Esophagus muscularis mucosa (tissue), 4 donors: ENCODE measurements at regions not wholly inside any gene's neighbourhood (a gene's known extent, or its start where the extent isn't known, plus 50 kb on each side); places are given as distances from the start of the nearest gene placed in this dataset.
"Not testable (repeated sequence)": the region's sequence is repeated elsewhere in the genome, so short reads cannot be mapped to it uniquely, and the experiment has no call there.

Source experiments
- DNase-seq: peaks from one replicate; pipeline ENCODE4 v3.0.0-alpha.2; 2017; ENCODE audit errors: extremely low spot score
- H3K27ac ChIP-seq, 4 donors: fragments of 200-600 bp; sonication (generic); replicated peaks in 1 of 4; 1 replicate in 3 of 4; 2 replicates in 1 of 4; pipeline ENCODE4 v1.5.1; 2016 to 2019; ENCODE audit warnings: mild to moderate bottlenecking in 1 of 4
- H3K27me3 ChIP-seq, 4 donors: fragments of 200-600 bp; sonication (generic); one replicate each; pipeline versions ENCODE4 v1.5.1 to v1.6.0; 2016 to 2019
- H3K36me3 ChIP-seq, 4 donors: fragments of 200-600 bp; sonication (generic); one replicate each; pipeline ENCODE4 v1.5.1; 2016 to 2019
- H3K4me1 ChIP-seq, 4 donors: fragments of 200-600 bp; sonication (generic); one replicate each; pipeline ENCODE4 v1.5.1; 2016 to 2019
- H3K4me3 ChIP-seq, 4 donors: fragments of 200-600 bp; sonication (generic); 1 replicate in 2 of 4; 2 replicates in 2 of 4; pipeline ENCODE4 v1.5.1; 2016 to 2019; ENCODE audit warnings: mild to moderate bottlenecking in 4 of 4, moderate library complexity in 1 of 4
- H3K9me3 ChIP-seq, 4 donors: fragments of 200-600 bp; sonication (generic); 1 replicate in 3 of 4; 2 replicates in 1 of 4; pipeline ENCODE4 v1.5.1; 2016 to 2019
- EP300 ChIP-seq: sonication (generic); formaldehyde crosslinking; IDR thresholded peaks from one replicate; pipeline ENCODE4 v1.6.1; 2017; ENCODE audit warnings: antibody characterized with exemption
- POLR2A ChIP-seq: fragments of 450-650 bp; IDR thresholded peaks from one replicate; pipeline ENCODE4 v1.6.1; 2017; ENCODE audit warnings: antibody characterized with exemption, moderate library complexity, mild to moderate bottlenecking, low read depth
- POLR2AphosphoS5 ChIP-seq, 2 donors: sonication (generic); formaldehyde crosslinking; IDR thresholded peaks; one replicate each; pipeline ENCODE4 v1.6.1; 2017; ENCODE audit warnings: antibody characterized with exemption in 2 of 2
- WGBS: methylation state at CpG from one replicate; pipeline ENCODE4 v1.1.5; 2018; 5-methylcytosine and 5-hydroxymethylcytosine counted together
- intact Hi-C: fragments of 100-400 bp; cut with DNase I; formaldehyde crosslinking; loops from one replicate; pipeline ENCODE4 v1.15.1; 2023
- TF ChIP-seq, protein P1 (sequence below), 3 experiments: fragments of 200-600 bp in 2 of 3; fragments of 450-650 bp in 1 of 3; sonication (generic) in 2 of 3; IDR thresholded peaks; one replicate each; pipeline ENCODE4 v1.5.1; 2017 to 2019; ENCODE audit warnings: antibody characterized with exemption in 3 of 3, mild to moderate bottlenecking in 2 of 3, moderate library complexity in 1 of 3

DNA sequence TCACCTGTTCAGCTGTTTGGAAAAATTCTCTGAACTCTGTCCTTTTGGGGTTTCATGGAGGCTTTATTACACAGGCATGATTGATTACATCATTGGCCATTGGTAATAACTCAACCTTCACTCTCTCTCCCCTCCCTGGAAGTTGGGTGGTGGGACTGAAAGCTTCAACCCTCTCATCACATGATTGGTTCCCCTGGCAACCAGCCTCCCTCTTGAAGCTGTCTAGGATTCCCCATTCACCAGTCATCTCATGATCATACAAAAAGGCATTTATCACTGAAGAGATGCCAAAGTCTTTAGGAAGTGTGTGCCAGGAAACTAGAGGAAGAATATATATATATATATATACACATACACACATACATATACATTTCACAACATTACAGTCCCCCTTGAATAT, 228.5 kb downstream of the ZNF326 start:
- Histone ChIP-seq H3K4me1 (no peaks in the 10 kb centered on the region), H3K9me3 (no peaks in the 10 kb centered on the region), H3K36me3 (no peaks in the 10 kb centered on the region), H3K27me3 (no peaks in the 10 kb centered on the region), H3K27ac (no peak overlapping the region), H3K4me3 (no peak overlapping the region)
- intact Hi-C loops: no loop called here
- no peak for TF ChIP-seq EP300
- TF ChIP-seq POLR2AphosphoS5 (IDR thresholded peaks at IDR 0.05): no peak
- TF ChIP-seq POLR2A: no peak
- TF ChIP-seq, protein P1, sequence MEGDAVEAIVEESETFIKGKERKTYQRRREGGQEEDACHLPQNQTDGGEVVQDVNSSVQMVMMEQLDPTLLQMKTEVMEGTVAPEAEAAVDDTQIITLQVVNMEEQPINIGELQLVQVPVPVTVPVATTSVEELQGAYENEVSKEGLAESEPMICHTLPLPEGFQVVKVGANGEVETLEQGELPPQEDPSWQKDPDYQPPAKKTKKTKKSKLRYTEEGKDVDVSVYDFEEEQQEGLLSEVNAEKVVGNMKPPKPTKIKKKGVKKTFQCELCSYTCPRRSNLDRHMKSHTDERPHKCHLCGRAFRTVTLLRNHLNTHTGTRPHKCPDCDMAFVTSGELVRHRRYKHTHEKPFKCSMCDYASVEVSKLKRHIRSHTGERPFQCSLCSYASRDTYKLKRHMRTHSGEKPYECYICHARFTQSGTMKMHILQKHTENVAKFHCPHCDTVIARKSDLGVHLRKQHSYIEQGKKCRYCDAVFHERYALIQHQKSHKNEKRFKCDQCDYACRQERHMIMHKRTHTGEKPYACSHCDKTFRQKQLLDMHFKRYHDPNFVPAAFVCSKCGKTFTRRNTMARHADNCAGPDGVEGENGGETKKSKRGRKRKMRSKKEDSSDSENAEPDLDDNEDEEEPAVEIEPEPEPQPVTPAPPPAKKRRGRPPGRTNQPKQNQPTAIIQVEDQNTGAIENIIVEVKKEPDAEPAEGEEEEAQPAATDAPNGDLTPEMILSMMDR (IDR thresholded peaks at IDR 0.05): no peak
- no peak for DNase-seq

DNA sequence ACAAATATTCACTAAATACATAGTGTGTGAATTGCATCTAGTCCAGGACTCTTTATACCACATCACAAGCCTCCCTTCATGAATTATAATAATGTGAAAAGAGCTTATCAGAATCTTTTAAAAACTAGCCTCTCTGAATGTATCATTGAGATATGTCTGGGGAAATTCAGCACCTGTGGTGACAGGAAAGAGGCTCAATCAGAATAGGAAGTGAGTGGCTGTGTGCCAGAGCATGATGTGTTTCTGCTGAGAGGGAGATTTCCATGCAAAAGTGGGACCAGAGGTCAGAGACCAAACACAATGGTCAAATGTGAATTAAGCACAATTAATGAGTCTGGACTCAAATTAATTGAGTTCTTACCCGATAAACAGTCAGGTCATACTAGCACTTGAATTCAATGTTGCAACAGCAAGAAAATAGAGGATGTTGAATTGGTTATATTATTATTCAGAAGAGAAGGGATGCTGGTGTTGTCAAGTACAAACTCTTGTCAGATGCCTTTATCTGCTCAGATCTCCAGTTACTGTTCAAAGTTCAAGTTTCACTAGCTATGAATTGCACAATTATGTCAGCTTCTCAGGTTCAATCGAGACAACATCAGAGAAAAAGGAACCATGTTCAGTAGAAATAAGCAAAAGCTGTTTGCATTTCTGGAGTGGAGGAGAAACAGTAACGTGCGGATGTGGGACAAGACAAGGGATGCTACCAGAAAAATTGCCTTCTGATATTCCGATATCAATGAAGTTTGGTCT, 226.2 kb downstream of the ZNF326 start:
- Histone ChIP-seq H3K27ac (no peak overlapping the region), H3K36me3 (no peaks in the 10 kb centered on the region), H3K27me3 (no peaks in the 10 kb centered on the region), H3K4me3 (no peak overlapping the region), H3K4me1 (no peaks in the 10 kb centered on the region), H3K9me3 (no peaks in the 10 kb centered on the region)
- no peak for DNase-seq
- intact Hi-C loops: no loop called here
- TF ChIP-seq POLR2AphosphoS5 (IDR thresholded peaks at IDR 0.05) (no peak), POLR2A (no peak), EP300 (no peak)
- TF ChIP-seq, protein P1 (IDR thresholded peaks at IDR 0.05): no peak
- WGBS: 81% methylated on average over 5 of the region's 5 CpGs

DNA sequence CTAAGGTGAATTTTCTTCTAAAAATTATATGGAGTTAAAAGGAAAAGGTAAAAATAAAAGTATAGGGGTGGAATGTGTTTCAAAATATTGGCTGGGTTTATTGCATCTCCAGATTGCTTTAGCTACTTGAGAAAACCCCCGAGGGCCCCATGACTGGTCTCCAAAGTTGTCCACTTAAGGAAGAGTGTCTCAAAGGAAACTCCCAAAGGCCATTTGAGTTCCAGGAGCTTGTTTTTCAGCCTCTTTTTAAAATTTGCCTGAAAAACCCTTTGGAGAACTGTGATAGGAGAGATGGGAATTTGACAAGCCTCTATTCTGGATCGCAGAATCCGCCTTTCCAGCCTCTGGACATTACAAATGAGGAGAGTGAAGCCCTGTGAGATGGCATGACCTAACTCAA, 225.6 kb downstream of the ZNF326 start:
- 74% methylated on average over 3 of the region's 3 CpGs for WGBS
- Histone ChIP-seq H3K4me3 (no peak overlapping the region), H3K9me3 (no peaks in the 10 kb centered on the region), H3K4me1 (no peaks in the 10 kb centered on the region), H3K27ac (no peak overlapping the region), H3K36me3 (no peaks in the 10 kb centered on the region), H3K27me3 (no peaks in the 10 kb centered on the region)
- no peak for DNase-seq
- intact Hi-C loops: no loop called here
- TF ChIP-seq POLR2A (no peak), EP300 (no peak), POLR2AphosphoS5 (IDR thresholded peaks at IDR 0.05) (no peak)
- TF ChIP-seq, protein P1 (IDR thresholded peaks at IDR 0.05): no peak

DNA sequence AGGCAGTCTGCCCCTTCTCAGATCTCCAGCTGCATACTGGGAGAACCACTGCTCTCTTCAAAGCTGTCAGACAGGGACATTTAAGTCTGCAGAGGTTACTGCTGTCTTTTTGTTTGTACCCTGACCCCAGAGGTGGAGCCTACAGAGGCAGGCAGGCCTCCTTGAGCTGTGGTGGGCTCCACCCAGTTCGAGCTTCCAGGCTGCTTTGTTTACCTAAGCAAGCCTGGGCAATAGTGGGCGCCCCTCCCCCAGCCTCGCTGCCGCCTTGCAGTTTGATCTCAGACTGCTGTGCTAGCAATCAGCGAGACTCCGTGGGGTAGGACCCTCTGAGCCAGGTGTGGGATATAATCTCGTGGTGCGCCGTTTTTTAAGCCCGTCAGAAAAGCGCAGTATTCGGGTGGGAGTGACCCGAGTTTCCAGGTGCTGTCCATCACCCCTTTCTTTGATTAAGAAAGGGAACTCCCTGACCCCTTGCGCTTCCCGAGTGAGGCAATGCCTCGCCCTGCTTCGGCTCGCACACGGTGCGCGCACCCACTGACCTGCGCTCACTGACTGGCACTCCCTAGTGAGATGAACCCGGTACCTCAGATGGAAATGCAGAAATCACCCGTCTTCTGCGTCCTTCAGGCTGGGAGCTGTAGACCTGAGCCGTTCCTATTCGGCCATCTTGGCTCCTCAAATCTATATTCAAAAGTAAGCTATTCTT, 224.4 kb downstream of the ZNF326 start:
- intact Hi-C loops, H3K27ac ChIP-seq, H3K27me3 ChIP-seq, H3K4me3 ChIP-seq, H3K36me3 ChIP-seq, H3K9me3 ChIP-seq, H3K4me1 ChIP-seq: not testable (repeated sequence)
- 88% methylated on average over 21 of the region's 27 CpGs for WGBS
- DNase-seq: peak; percentile 37

DNA sequence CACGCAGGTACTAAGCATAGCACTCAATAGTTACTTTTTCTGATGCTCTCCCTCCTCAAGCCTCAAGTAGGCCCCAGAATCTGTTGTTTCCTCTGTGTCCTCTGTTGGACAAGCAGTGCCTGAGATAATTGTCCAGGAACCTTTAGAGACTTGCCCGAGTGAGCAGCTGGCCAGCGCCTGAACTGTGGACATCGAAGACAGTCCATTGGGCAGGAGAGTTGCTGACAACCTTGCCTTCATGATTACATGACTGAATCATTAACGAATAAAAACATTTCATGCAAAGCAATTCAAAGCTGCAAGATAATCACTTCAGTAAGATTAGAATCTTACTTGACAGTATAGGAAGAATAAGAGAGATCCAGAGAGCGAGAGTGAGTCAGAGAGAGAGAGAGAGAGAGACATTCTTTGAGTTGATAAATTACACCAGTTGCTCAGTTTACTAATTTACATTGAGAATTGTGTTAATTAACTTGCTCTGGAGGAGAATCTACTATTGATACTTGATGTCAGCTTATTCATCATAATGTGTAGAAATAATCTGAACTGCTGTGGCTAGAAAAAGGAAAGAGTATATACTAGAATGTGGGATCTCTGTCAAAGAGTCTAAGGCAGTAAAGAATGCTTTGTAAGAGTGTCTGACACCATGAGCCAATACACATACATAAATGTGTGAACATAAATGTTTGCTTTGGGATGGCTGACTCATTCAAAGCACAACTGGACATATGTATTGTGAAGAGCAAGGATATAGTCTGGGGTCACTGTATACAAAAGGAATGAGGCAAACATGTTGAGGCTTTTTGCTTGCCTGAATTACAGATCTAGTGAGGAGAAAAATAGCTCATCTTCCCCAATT, 216.0 kb downstream of the ZNF326 start:
- Histone ChIP-seq H3K9me3 (no peaks in the 10 kb centered on the region), H3K4me1 (no peaks in the 10 kb centered on the region), H3K27me3 (no peaks in the 10 kb centered on the region), H3K27ac (no peak overlapping the region), H3K4me3 (no peak overlapping the region), H3K36me3 (no peaks in the 10 kb centered on the region)
- intact Hi-C loops: no loop called here
- no peak for TF ChIP-seq POLR2AphosphoS5 (IDR thresholded peaks at IDR 0.05)
- no peak for TF ChIP-seq POLR2A
- no peak for TF ChIP-seq EP300
- TF ChIP-seq, protein P1 (IDR thresholded peaks at IDR 0.05): no peak
- WGBS: 80% methylated on average over 6 of the region's 6 CpGs
- DNase-seq: no peak
